Left renal cortex interstitium (tissue), 4 donors: ENCODE measurements at regions not wholly inside any gene's neighbourhood (a gene's known extent, or its start where the extent isn't known, plus 50 kb on each side); places are given as distances from the start of the nearest gene placed in this dataset.

ENCODE experiments used
- DNase-seq, 4 donors: peaks; one replicate each; pipeline ENCODE4 v3.0.0-alpha.2; 2013; ENCODE audit warnings: low read depth in 4 of 4, low spot score in 2 of 4, missing footprints in 1 of 4

GRCh38 chr9:134487066-134487710, 154.4 kb upstream of the COL5A1 start:
- DNase-seq, result no peak

- no peak for DNase-seq
These were observed 153.0 kb upstream of the COL5A1 start for GRCh38 chr9:134488331-134489280.

GRCh38 chr9:134489621-134490408, 151.8 kb upstream of the COL5A1 start:
- DNase-seq, result no peak

GRCh38 chr9:134490446-134490845, 151.2 kb upstream of the COL5A1 start:
- DNase-seq, result no peak

- no peak for DNase-seq
These were observed 150.3 kb upstream of the COL5A1 start for GRCh38 chr9:134491196-134491835.

- DNase-seq, result no peak
These were observed 149.7 kb upstream of the COL5A1 start for GRCh38 chr9:134491856-134492255.

- DNase-seq, result peak in 1 of 4 donors; percentile 58
These were observed 149.3 kb upstream of the COL5A1 start for GRCh38 chr9:134492281-134492691.

- no peak for DNase-seq
These were observed 148.7 kb upstream of the COL5A1 start for GRCh38 chr9:134492721-134493460.

- no peak for DNase-seq
These were observed 147.9 kb upstream of the COL5A1 start for GRCh38 chr9:134493461-134494272.

GRCh38 chr9:134494273-134494815, 147.3 kb upstream of the COL5A1 start:
- DNase-seq, result no peak

GRCh38 chr9:134494905-134495304, 146.7 kb upstream of the COL5A1 start:
- DNase-seq, result no peak

- DNase-seq, result no peak
These were observed 145.7 kb upstream of the COL5A1 start for GRCh38 chr9:134495881-134496412.

GRCh38 chr9:134496413-134497282, 145.0 kb upstream of the COL5A1 start:
- no peak for DNase-seq

GRCh38 chr9:134497283-134497860, 144.2 kb upstream of the COL5A1 start:
- DNase-seq, result no peak

GRCh38 chr9:134498814-134499166, 142.8 kb upstream of the COL5A1 start:
- DNase-seq, result no peak

- no peak for DNase-seq
These were observed 140.5 kb upstream of the COL5A1 start for GRCh38 chr9:134500931-134501760.
